Motor neuron (in vitro differentiated cells): ENCODE measurements at regions not wholly inside any gene's neighbourhood (a gene's known extent, or its start where the extent isn't known, plus 50 kb on each side); places are given as distances from the start of the nearest gene placed in this dataset.
"Not testable (repeated sequence)": the region's sequence is repeated elsewhere in the genome, so short reads cannot be mapped to it uniquely, and the experiment has no call there.

ENCODE experiments used
- ATAC-seq, 8 experiments: fragments of 200-7000 bp; cut with Tn5 transposase; replicated peaks in 6 of 8; 2 replicates each; pipeline ENCODE4 v1.8.0; 2021; ENCODE audit warnings: mild to moderate bottlenecking in 8 of 8, moderate library complexity in 8 of 8
- H3K27ac ChIP-seq, 2 donors: fragments of 250-450 bp; sonication (Bioruptor Pico); 2 replicates each; pipeline ENCODE4 v1.9.0; 2021; ENCODE audit warnings: antibody characterized with exemption in 2 of 2, mild to moderate bottlenecking in 2 of 2, moderate library complexity in 1 of 2
- H3K4me1 ChIP-seq, 2 donors: fragments of 250-450 bp; sonication (Bioruptor Pico); replicated peaks in 1 of 2; 2 replicates each; pipeline ENCODE4 v1.6.1; 2021; ENCODE audit warnings: antibody characterized with exemption in 2 of 2, mild to moderate bottlenecking in 2 of 2, moderate library complexity in 1 of 2
- H3K4me3 ChIP-seq, 5 donors: fragments of 250-450 bp; sonication (Bioruptor Pico); 2 replicates each; pipeline ENCODE4 v1.9.0; 2021; ENCODE audit warnings: antibody characterized with exemption in 5 of 5, mild to moderate bottlenecking in 5 of 5, moderate library complexity in 4 of 5
- WGBS, 10 experiments: fragments of 450-650 bp; shearing (Covaris generic); methylation state at CpG; one replicate each; pipeline ENCODE4 v1.0.0; 2022; 5-methylcytosine and 5-hydroxymethylcytosine counted together
- in situ Hi-C, 9 experiments: fragments of 400-800 bp; cut with MboI; loops; one replicate each; pipeline ENCODE4 v1.15.0; 2021; ENCODE audit warnings: low sequenced_read_pairs in 9 of 9, low pct_unique_long_range_greater_than_20kb in 2 of 9; ENCODE audit not compliant: unreplicated experiment in 9 of 9

- in situ Hi-C loops, H3K4me3 ChIP-seq, H3K4me1 ChIP-seq, H3K27ac ChIP-seq, ATAC-seq: not testable (repeated sequence)
- WGBS, 10 experiments, result 53 to 98% (median 85%) methylated on average over 1 to 7 of the region's 7 CpGs; no CpG with 5 or more reads in 2 of the 10 experiments
These were observed 185.9 kb upstream of the ZNF644 start for GRCh38 chr1:91207691-91208090.

- not testable (repeated sequence) for ATAC-seq
These were observed 182.3 kb upstream of the ZNF644 start for GRCh38 chr1:91204150-91204549.

GRCh38 chr1:91201694-91202093 is 179.9 kb upstream of the ZNF644 start:
- H3K4me3 ChIP-seq, result no peak overlapping the region
- no peak overlapping the region for H3K27ac ChIP-seq
- peak in 4 of 8 experiments; percentile 18 to 71 (median 46) for ATAC-seq
- WGBS, 10 experiments, result 0 to 100% (median 74%) methylated on average over 1 of the region's 1 CpG; no CpG with 5 or more reads in 2 of the 10 experiments
- in situ Hi-C loops, result no loop called here
- H3K4me1 ChIP-seq, result peaks cover 7 to 12% of the 10 kb centered on the region in 2 donors

More at GRCh38 chr1:91204150-91204549, 182.3 kb upstream of the ZNF644 start:
- peaks cover 4 to 12% of the 10 kb centered on the region in 2 donors for H3K4me1 ChIP-seq
- in situ Hi-C loops, H3K4me3 ChIP-seq, H3K27ac ChIP-seq: not testable (repeated sequence)
- 81 to 100% (median 90%) methylated on average over 5 to 6 of the region's 9 CpGs; no CpG with 5 or more reads in 5 of the 10 experiments for WGBS, 10 experiments

GRCh38 chr1:91201176-91201575 is 179.3 kb upstream of the ZNF644 start:
- WGBS, 10 experiments, result 0 to 100% (median 78%) methylated on average over 1 to 3 of the region's 3 CpGs; no CpG with 5 or more reads in 1 of the 10 experiments
- H3K4me1 ChIP-seq, result peaks cover 7 to 12% of the 10 kb centered on the region in 2 donors
- H3K4me3 ChIP-seq, result no peak overlapping the region
- in situ Hi-C loops, result no loop called here
- H3K27ac ChIP-seq, result no peak overlapping the region
- peak in 4 of 8 experiments; percentile 44 to 75 (median 50) for ATAC-seq

- ATAC-seq, result peak in 1 of 8 experiments; percentile 62
- H3K4me3 ChIP-seq, result no peak overlapping the region
- H3K27ac ChIP-seq, result no peak overlapping the region
- WGBS, 10 experiments, result 15 to 83% (median 56%) methylated on average over 1 to 5 of the region's 5 CpGs; no CpG with 5 or more reads in 1 of the 10 experiments
- in situ Hi-C loops, result no loop called here
- H3K4me1 ChIP-seq, result peaks cover 7 to 12% of the 10 kb centered on the region in 2 donors
These were observed 178.8 kb upstream of the ZNF644 start for GRCh38 chr1:91200675-91201074.

GRCh38 chr1:91199988-91200387 is 178.2 kb upstream of the ZNF644 start:
- in situ Hi-C loops, result no loop called here
- Histone ChIP-seq H3K4me3 (no peak overlapping the region), H3K27ac (no peak overlapping the region), H3K4me1 (peaks cover 7 to 12% of the 10 kb centered on the region in 2 donors)
- WGBS, 10 experiments, result 35 to 100% (median 79%) methylated on average over 1 to 6 of the region's 6 CpGs; no CpG with 5 or more reads in 3 of the 10 experiments
- ATAC-seq, result no peak

GRCh38 chr1:91190996-91191395 is 169.2 kb upstream of the ZNF644 start:
- WGBS, 10 experiments, result 0 to 97% (median 80%) methylated on average over 1 to 3 of the region's 4 CpGs; no CpG with 5 or more reads in 3 of the 10 experiments
- no peak for ATAC-seq
- Histone ChIP-seq H3K4me1 (no peaks in the 10 kb centered on the region), H3K27ac (no peak overlapping the region), H3K4me3 (no peak overlapping the region)
- in situ Hi-C loops, result no loop called here

GRCh38 chr1:91189096-91189495 is 167.3 kb upstream of the ZNF644 start:
- WGBS, 10 experiments, result 0 to 83% (median 65%) methylated on average over 1 to 4 of the region's 4 CpGs; no CpG with 5 or more reads in 4 of the 10 experiments
- no peaks in the 10 kb centered on the region for H3K4me1 ChIP-seq
- H3K27ac ChIP-seq, result no peak overlapping the region
- ATAC-seq, result no peak
- no peak overlapping the region for H3K4me3 ChIP-seq
- in situ Hi-C loops, result no loop called here

GRCh38 chr1:91182807-91183206 is 161.0 kb upstream of the ZNF644 start:
- H3K4me3 ChIP-seq, ATAC-seq, H3K27ac ChIP-seq, in situ Hi-C loops, H3K4me1 ChIP-seq: not testable (repeated sequence)

- no peak for ATAC-seq
- H3K27ac ChIP-seq, result no peak overlapping the region
- no peaks in the 10 kb centered on the region for H3K4me1 ChIP-seq
- in situ Hi-C loops, result loop anchor here in 1 of 9 experiments (10.0 kb wide), 1 partner anchor 99 kb away; no protein-coding TSS in a partner anchor
- WGBS, 10 experiments, result 0 to 64% (median 33%) methylated on average over 1 of the region's 1 CpG; no CpG with 5 or more reads in 1 of the 10 experiments
- no peak overlapping the region for H3K4me3 ChIP-seq
These were observed 154.4 kb upstream of the ZNF644 start for GRCh38 chr1:91176250-91176649.

- Histone ChIP-seq H3K4me1 (no peaks in the 10 kb centered on the region), H3K27ac (no peak overlapping the region), H3K4me3 (no peak overlapping the region)
- 6 to 70% (median 38%) methylated on average over 1 to 3 of the region's 3 CpGs; no CpG with 5 or more reads in 2 of the 10 experiments for WGBS, 10 experiments
- in situ Hi-C loops, result loop anchor here in 7 of 9 experiments (10.0 to 25.0 kb wide), 3 partner anchors 100 to 1062 kb away; partner anchors contain the start of gene BARHL2 (in 1 of the 7)
- ATAC-seq, result no peak
These were observed 152.9 kb upstream of the ZNF644 start for GRCh38 chr1:91174734-91175133.

- Histone ChIP-seq H3K4me3 (no peak overlapping the region), H3K4me1 (no peaks in the 10 kb centered on the region), H3K27ac (no peak overlapping the region)
- in situ Hi-C loops, result loop anchor here in 7 of 9 experiments (10.0 to 25.0 kb wide), 3 partner anchors 101 to 1061 kb away; partner anchors contain the start of gene BARHL2 (in 1 of the 7)
- WGBS, 10 experiments, result 0 to 93% (median 80%) methylated on average over 1 to 8 of the region's 9 CpGs; no CpG with 5 or more reads in 1 of the 10 experiments
- peak in 1 of 8 experiments; percentile 41 for ATAC-seq
These were observed 151.6 kb upstream of the ZNF644 start for GRCh38 chr1:91173346-91173890.

GRCh38 chr1:91172541-91172940 is 150.7 kb upstream of the ZNF644 start:
- in situ Hi-C loops, result loop anchor here in 7 of 9 experiments (10.0 to 25.0 kb wide), 3 partner anchors 102 to 1060 kb away; partner anchors contain the start of gene BARHL2 (in 1 of the 7)
- no peaks in the 10 kb centered on the region for H3K4me1 ChIP-seq
- no peak overlapping the region for H3K27ac ChIP-seq
- H3K4me3 ChIP-seq, result no peak overlapping the region
- 0 to 100% (median 64%) methylated on average over 1 to 2 of the region's 2 CpGs for WGBS, 10 experiments
- ATAC-seq, result no peak
